ENCODE measurements at regions not wholly inside any gene's neighbourhood (a gene's known extent, or its start where the extent isn't known, plus 50 kb on each side); places are given as distances from the start of the nearest gene placed in this dataset.

GRCh38 chr11:91860661-91861060, 364.0 kb upstream of the FAT3 start:
- DNase-seq (ENCODE audit: low spot score) = no peak

- DNase-seq (ENCODE audit: low spot score) = no peak
These were observed 365.0 kb upstream of the FAT3 start for GRCh38 chr11:91859666-91860065.

GRCh38 chr11:91857179-91857578, 367.4 kb upstream of the FAT3 start:
- DNase-seq (ENCODE audit: low spot score) = no peak

GRCh38 chr11:91854780-91855179, 369.8 kb upstream of the FAT3 start:
- DNase-seq (ENCODE audit: low spot score) = no peak

- DNase-seq (ENCODE audit: low spot score) = no peak
These were observed 370.4 kb upstream of the FAT3 start for GRCh38 chr11:91854171-91854570.

- DNase-seq (ENCODE audit: low spot score) = no peak
These were observed 372.7 kb upstream of the FAT3 start for GRCh38 chr11:91851908-91852307.

GRCh38 chr11:91850533-91851275, 373.9 kb upstream of the FAT3 start:
- no peak for DNase-seq (ENCODE audit: low spot score)

- DNase-seq (ENCODE audit: low spot score) = no peak
These were observed 374.6 kb upstream of the FAT3 start for GRCh38 chr11:91850021-91850420.

- no peak for DNase-seq (ENCODE audit: low spot score)
These were observed 378.0 kb upstream of the FAT3 start for GRCh38 chr11:91846649-91847048.

GRCh38 chr11:91846002-91846401, 378.6 kb upstream of the FAT3 start:
- no peak for DNase-seq (ENCODE audit: low spot score)

GRCh38 chr11:91840640-91841240, 383.9 kb upstream of the FAT3 start:
- no peak for DNase-seq (ENCODE audit: low spot score)

- DNase-seq (ENCODE audit: low spot score) = no peak
These were observed 386.9 kb upstream of the FAT3 start for GRCh38 chr11:91837411-91838330.

GRCh38 chr11:91835051-91835560, 389.5 kb upstream of the FAT3 start:
- DNase-seq (ENCODE audit: low spot score) = no peak

GRCh38 chr11:91828901-91829300, 395.7 kb upstream of the FAT3 start:
- DNase-seq (ENCODE audit: low spot score) = no peak

- no peak for DNase-seq (ENCODE audit: low spot score)
These were observed 398.8 kb upstream of the FAT3 start for GRCh38 chr11:91825777-91826176.

- no peak for DNase-seq (ENCODE audit: low spot score)
These were observed 401.3 kb upstream of the FAT3 start for GRCh38 chr11:91823252-91823830.

GRCh38 chr11:91822805-91823204, 401.8 kb upstream of the FAT3 start:
- no peak for DNase-seq (ENCODE audit: low spot score)

- no peak for DNase-seq (ENCODE audit: low spot score)
These were observed 403.9 kb upstream of the FAT3 start for GRCh38 chr11:91820709-91821108.

- no peak for DNase-seq (ENCODE audit: low spot score)
These were observed 404.8 kb upstream of the FAT3 start for GRCh38 chr11:91819777-91820176.

- DNase-seq (ENCODE audit: low spot score) = no peak
These were observed 405.4 kb upstream of the FAT3 start for GRCh38 chr11:91819195-91819594.

GRCh38 chr11:91817996-91818395, 406.6 kb upstream of the FAT3 start:
- no peak for DNase-seq (ENCODE audit: low spot score)

GRCh38 chr11:91813263-91813662, 411.4 kb upstream of the FAT3 start:
- no peak for DNase-seq (ENCODE audit: low spot score)

All from cerebellar cortex (tissue), 1 donor.